A673 (cell line): ENCODE measurements at regions not wholly inside any gene's neighbourhood (a gene's known extent, or its start where the extent isn't known, plus 50 kb on each side); places are given as distances from the start of the nearest gene placed in this dataset.
A peak's percentile ranks its signal among the peaks of the same experiment; 100 is the strongest.

Experiments
- BruUV-seq: library from RNA; stranded (reverse); fragments of 400-500 nt; replicated peaks from 2 replicates; lab custom pipeline; 2021; lab: Mats Ljungman, UMichigan
- CTCF ChIA-PET: fragments of 300-600 bp; sonication (Branson Sonifier 250); formaldehyde crosslinking; loops from one replicate; lab custom pipeline; 2022; ENCODE audit warnings: antibody characterized with exemption; lab: Charles Lee
- POLR2A ChIA-PET: fragments of 300-600 bp; sonication (Branson Sonifier 250); formaldehyde crosslinking; loops from one replicate; lab custom pipeline; 2022; ENCODE audit warnings: antibody characterized with exemption; ENCODE audit not compliant: low non-redundant PET; lab: Charles Lee
- DNase-seq: peaks from one replicate; pipeline ENCODE4 v3.0.0-alpha.2; 2015; ENCODE audit warnings: low spot score
- H3K27ac ChIP-seq: fragments of 200-600 bp; sonication (generic); 2 replicates; pipeline ENCODE4 v1.5.1; 2016; ENCODE audit warnings: mixed run types, low read depth, mild to moderate bottlenecking, mixed read lengths, antibody characterized with exemption, low read length; ENCODE audit not compliant: poor library complexity, severe bottlenecking
- H3K27me3 ChIP-seq: fragments of 200-600 bp; sonication (generic); replicated peaks from 2 replicates; pipeline ENCODE4 v1.6.1; 2017; ENCODE audit warnings: mixed run types, low read depth, mild to moderate bottlenecking, mixed read lengths, antibody characterized with exemption, low read length; ENCODE audit not compliant: insufficient read depth, poor library complexity
- H3K36me3 ChIP-seq: fragments of 200-600 bp; sonication (generic); 2 replicates; pipeline ENCODE4 v1.6.1; 2016; ENCODE audit warnings: mixed run types, mild to moderate bottlenecking, mixed read lengths, antibody characterized with exemption, low read length; ENCODE audit not compliant: insufficient read depth, poor library complexity, severe bottlenecking
- H3K4me1 ChIP-seq: fragments of 200-600 bp; sonication (generic); 2 replicates; pipeline ENCODE4 v1.6.1; 2017; ENCODE audit warnings: mixed run types, mild to moderate bottlenecking, mixed read lengths, antibody characterized with exemption, low read length; ENCODE audit not compliant: insufficient read depth, poor library complexity, severe bottlenecking
- H3K4me3 ChIP-seq: fragments of 200-600 bp; sonication (generic); 2 replicates; pipeline ENCODE4 v1.5.1; 2016; ENCODE audit warnings: low read depth, mixed run types, mild to moderate bottlenecking, mixed read lengths, low read length; ENCODE audit not compliant: poor library complexity, severe bottlenecking
- H3K9me3 ChIP-seq: fragments of 200-600 bp; sonication (generic); 2 replicates; pipeline ENCODE4 v1.6.1; 2016; ENCODE audit warnings: mixed run types, low read depth, mild to moderate bottlenecking, mixed read lengths, antibody characterized with exemption, low read length; ENCODE audit not compliant: poor library complexity, severe bottlenecking
- EZH2 ChIP-seq: fragments of 200-600 bp; sonication (generic); IDR thresholded peaks from 2 replicates; pipeline ENCODE4 v1.6.1; 2017; ENCODE audit warnings: borderline replicate concordance, low read depth, mild to moderate bottlenecking, mixed read lengths, antibody characterized with exemption, low read length; ENCODE audit not compliant: poor library complexity, severe bottlenecking
- intact Hi-C: fragments of 100-400 bp; cut with micrococcal nuclease; formaldehyde crosslinking; loops from one replicate; pipeline ENCODE4 v1.10.0; 2022; ENCODE audit not compliant: unreplicated experiment
- TF ChIP-seq, protein P1 (sequence below): fragments of 300-800, 200-600 bp; sonication (generic); conservative IDR thresholded peaks from 2 replicates; pipeline ENCODE4 v1.5.1; 2017; ENCODE audit warnings: low read depth, mild to moderate bottlenecking, antibody characterized with exemption, low read length, moderate library complexity, mixed read lengths

DNA sequence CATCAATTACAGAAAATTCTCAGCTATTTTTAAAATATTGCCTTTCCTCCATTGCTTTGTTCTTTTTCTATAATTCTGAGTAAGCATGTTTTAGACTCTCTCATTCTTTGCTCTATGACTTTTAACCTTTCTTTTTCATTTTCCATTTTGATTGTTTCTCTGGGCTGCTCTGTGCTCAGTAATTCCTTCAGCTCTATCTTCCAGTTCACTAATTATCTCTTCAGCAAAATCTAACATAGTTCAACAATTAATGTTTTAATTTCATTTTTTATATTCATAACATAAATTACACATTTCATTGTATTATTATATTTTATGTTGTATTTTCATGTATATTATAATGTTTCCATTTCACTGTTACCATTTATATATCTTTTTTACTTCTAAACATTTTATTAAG is 198.8 kb upstream of the NOX3 start:
- ChIA-PET POLR2A (no interaction called here), CTCF (no interaction called here)
- H3K4me1 ChIP-seq: no peaks in the 10 kb centered on the region
- no peak overlapping the region for H3K4me3 ChIP-seq
- DNase-seq: no peak
- intact Hi-C loops: no loop called here
- no TSS peak for BruUV-seq
- H3K36me3 ChIP-seq: no peaks in the 10 kb centered on the region
- no peak overlapping the region for H3K27ac ChIP-seq
- no peaks in the 10 kb centered on the region for H3K27me3 ChIP-seq
- TF ChIP-seq, protein P1, sequence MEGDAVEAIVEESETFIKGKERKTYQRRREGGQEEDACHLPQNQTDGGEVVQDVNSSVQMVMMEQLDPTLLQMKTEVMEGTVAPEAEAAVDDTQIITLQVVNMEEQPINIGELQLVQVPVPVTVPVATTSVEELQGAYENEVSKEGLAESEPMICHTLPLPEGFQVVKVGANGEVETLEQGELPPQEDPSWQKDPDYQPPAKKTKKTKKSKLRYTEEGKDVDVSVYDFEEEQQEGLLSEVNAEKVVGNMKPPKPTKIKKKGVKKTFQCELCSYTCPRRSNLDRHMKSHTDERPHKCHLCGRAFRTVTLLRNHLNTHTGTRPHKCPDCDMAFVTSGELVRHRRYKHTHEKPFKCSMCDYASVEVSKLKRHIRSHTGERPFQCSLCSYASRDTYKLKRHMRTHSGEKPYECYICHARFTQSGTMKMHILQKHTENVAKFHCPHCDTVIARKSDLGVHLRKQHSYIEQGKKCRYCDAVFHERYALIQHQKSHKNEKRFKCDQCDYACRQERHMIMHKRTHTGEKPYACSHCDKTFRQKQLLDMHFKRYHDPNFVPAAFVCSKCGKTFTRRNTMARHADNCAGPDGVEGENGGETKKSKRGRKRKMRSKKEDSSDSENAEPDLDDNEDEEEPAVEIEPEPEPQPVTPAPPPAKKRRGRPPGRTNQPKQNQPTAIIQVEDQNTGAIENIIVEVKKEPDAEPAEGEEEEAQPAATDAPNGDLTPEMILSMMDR: no peak
- no peak for TF ChIP-seq EZH2
- H3K9me3 ChIP-seq: no peaks in the 10 kb centered on the region

DNA sequence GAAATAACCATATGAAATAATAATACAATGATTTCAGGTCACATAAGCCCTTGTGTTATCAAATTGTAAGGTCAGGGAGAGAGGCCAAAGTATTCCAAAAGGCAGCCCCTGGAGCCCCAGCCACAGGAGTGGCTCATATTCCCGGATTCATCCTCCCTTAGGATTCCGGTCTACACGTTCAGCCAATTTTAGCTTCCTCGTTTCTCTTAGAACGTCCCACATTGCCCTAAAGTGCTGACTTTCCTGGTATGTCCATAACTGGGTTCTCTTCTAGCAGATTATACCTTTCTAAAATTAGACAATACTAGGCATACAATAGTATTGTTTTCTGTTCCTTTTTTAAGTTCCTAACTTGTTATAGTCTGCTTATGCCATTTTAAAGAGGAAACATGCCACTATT is 192.7 kb upstream of the NOX3 start:
- POLR2A ChIA-PET: no interaction called here
- BruUV-seq: no TSS peak
- CTCF ChIA-PET: no interaction called here
- no peaks in the 10 kb centered on the region for H3K36me3 ChIP-seq
- no peak overlapping the region for H3K27ac ChIP-seq
- no peaks in the 10 kb centered on the region for H3K9me3 ChIP-seq
- H3K4me3 ChIP-seq: no peak overlapping the region
- TF ChIP-seq EZH2: no peak
- TF ChIP-seq, protein P1: no peak
- peaks cover 24% of the 10 kb centered on the region for H3K4me1 ChIP-seq
- H3K27me3 ChIP-seq: no peaks in the 10 kb centered on the region
- no peak for DNase-seq
- intact Hi-C loops: no loop called here

DNA sequence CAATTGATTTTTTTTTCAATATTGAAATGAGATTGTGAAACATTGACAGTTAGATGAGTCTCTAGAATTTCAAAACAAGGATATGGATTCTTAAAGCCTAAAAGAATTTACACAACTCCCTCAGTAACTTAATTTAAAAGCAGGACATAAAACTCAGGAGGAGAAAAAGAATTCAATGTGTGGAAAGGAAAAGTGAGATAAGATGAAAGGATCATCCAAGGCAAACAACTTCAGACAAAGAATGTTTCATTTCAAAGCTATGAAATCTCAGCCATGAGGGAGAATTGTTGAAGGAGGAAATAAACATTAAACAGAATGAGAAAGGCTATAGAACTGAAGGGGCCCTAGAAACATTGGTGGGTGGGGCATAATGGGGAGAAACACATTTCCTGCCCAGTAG is 191.7 kb upstream of the NOX3 start:
- ChIA-PET CTCF (no interaction called here), POLR2A (no interaction called here)
- BruUV-seq: no TSS peak
- no peaks in the 10 kb centered on the region for H3K36me3 ChIP-seq
- no peaks in the 10 kb centered on the region for H3K9me3 ChIP-seq
- DNase-seq: peak; percentile 19
- TF ChIP-seq EZH2: no peak
- TF ChIP-seq, protein P1: no peak
- H3K27ac ChIP-seq: peak overlapping the region; percentile 26
- H3K4me1 ChIP-seq: peaks cover 24% of the 10 kb centered on the region
- intact Hi-C loops: no loop called here
- no peaks in the 10 kb centered on the region for H3K27me3 ChIP-seq
- no peak overlapping the region for H3K4me3 ChIP-seq
